Testis (tissue), 2 donors: ENCODE measurements at regions not wholly inside any gene's neighbourhood (a gene's known extent, or its start where the extent isn't known, plus 50 kb on each side); places are given as distances from the start of the nearest gene placed in this dataset.

Source experiments
- CTCF ChIP-seq, 3 experiments: fragments of 450-650 bp in 2 of 3; fragments of 200-600 bp in 1 of 3; sonication (generic) in 1 of 3; IDR thresholded peaks; one replicate each; pipeline ENCODE4 v1.5.1; 2016 to 2019; ENCODE audit warnings: antibody characterized with exemption in 3 of 3, mild to moderate bottlenecking in 2 of 3, moderate library complexity in 1 of 3
- POLR2A ChIP-seq: fragments of 450-650 bp; IDR thresholded peaks from one replicate; pipeline ENCODE4 v1.6.1; 2017; ENCODE audit warnings: antibody characterized with exemption, mild to moderate bottlenecking, moderate library complexity

GRCh38 chr17:59487161-59487873 lies 78.1 kb upstream of the DHX40 start:
- TF ChIP-seq CTCF (IDR thresholded peaks at IDR 0.05): no peak
- TF ChIP-seq POLR2A: no peak
